HG02938 (cell line): ENCODE measurements at regions not wholly inside any gene's neighbourhood (a gene's known extent, or its start where the extent isn't known, plus 50 kb on each side); places are given as distances from the start of the nearest gene placed in this dataset.
"Not testable (repeated sequence)": the region's sequence is repeated elsewhere in the genome, so short reads cannot be mapped to it uniquely, and the experiment has no call there.

Experiments
- ATAC-seq: cut with Tn5 transposase; IDR thresholded peaks from one replicate; pipeline ENCODE4 v1.9.1; 2021; ENCODE audit warnings: mild to moderate bottlenecking, moderate library complexity; ENCODE audit not compliant: unreplicated experiment

DNA sequence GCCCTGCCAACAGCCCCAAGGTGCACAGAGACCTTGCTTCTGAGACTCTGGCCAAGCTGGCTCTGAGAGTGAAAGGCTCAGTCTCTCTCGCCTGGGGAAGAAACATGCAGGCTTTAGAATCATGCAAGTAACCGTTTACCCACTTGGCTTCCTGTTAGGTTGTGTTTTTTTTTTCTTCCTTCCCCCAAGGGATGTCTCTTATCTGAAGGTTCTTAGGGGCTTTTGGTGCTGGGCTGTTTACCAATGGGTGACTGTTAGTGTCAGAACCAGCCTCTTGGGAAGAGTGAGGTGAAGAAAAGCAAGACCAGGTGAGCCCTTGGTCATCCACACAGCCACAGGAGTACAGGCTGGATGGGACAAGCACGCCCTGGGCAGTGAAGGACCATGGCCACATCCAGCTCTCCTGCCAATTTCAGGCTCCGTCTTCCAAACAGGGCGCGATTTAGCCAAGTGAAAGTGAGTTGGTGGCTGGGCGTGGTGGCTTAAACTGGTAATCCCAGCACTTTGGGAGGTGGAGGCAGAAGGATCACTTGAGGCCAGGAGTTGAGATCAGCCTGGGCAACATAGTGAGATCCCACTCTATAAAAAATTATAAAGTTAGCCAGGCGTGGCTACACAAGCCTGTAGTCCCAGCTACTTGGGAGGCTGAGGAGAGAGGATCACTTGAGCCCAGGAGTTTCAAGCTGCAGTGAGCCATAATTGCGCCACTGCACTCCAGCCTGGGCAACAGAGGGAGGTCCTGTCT, 76.3 kb upstream of the CUX1 start:
- no peak for ATAC-seq

DNA sequence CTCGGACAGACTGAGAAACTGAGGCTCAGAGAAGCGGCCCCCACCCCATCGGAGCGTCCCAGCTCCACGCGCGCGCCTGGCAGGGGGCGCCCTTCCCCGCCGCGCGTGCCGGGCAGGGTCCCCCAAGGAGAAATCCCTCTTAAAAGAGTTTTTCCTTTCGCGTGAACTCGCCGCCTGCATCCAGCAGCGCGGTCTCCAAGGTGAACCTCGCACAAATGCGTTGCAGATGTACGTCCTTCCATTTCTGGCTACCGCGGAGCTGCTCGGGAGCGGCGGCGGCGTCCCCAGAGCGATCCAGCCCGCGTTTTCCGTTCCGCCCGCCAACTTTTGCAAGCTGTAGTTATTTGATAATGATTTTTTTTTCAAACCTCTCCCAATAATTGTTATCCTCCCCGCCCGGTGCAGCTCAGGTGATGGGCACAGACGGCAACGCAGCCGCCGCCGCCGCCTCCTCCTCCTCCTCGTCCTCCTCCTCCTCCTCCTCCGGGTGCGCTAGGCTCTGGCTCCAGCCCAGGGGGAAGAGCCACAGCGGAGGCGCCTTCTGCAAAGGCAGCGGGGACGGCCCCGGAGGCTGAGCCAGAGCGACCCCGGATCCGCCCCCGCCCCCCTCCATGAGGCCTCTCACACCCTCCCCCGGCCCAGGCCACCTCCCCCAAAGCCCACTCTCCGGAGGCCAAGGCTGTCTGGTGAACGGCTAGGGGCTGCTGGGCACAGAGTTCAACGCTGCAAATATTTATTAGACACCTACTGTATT, 74.0 kb upstream of the CUX1 start:
- ATAC-seq, result no peak

DNA sequence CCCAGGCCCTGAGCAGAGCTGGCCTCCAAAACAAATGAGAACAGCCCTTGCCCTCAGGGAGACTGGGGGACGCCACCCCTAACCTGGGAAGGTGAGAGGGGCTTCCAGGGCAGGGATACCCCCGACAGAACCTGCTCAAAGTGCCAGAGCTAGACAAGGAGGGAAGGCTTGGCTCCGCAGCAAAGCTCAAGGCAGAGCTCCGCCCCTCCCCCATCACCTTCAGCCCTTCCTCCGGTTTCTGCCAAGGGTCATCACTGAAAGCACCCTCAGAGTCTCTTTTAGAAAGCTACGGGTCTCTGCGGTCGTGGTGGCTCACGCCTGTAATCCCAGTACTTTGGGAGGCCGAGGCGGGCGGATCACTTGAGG, 73.4 kb upstream of the CUX1 start:
- ATAC-seq, result no peak

DNA sequence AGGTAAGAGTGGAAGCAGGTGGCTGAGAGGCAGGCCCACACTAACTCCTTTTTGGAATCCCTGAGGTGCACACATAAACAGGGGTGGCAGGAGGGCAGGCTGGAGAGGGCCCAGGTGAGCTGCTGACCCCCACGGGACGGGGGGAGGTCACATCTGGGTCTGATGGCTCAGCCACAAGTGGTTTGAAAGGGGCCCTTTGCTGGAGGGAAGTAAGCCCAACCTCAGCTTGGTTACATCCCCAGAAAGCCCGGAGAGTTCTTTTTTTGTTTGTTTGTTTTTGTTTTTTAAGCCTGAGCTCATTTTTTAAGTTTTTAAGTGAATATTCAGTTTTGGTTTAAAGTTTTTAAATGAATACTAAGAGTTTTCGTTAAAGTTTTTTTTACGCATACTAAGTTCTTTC, 72.8 kb upstream of the CUX1 start:
- no peak for ATAC-seq

DNA sequence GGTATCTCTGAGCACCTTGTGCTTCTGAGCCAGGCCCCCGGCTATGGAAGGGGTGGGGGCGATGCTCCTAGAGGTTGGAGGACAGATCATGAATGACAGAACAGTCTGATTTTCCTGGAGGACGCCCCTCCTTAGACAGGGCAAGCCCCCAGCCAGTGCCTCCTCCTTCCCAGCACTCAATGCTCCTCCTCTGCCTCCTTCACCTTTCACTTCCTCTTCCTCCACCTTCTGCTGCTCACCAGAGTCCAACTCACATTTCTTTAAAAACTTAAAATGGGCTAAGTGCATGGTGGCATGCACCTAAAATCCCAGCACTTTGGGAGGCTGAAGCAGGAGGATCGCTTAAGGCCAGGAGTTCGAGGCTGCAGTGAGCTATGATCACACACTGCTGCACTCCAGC, 71.1 kb upstream of the CUX1 start:
- no peak for ATAC-seq

DNA sequence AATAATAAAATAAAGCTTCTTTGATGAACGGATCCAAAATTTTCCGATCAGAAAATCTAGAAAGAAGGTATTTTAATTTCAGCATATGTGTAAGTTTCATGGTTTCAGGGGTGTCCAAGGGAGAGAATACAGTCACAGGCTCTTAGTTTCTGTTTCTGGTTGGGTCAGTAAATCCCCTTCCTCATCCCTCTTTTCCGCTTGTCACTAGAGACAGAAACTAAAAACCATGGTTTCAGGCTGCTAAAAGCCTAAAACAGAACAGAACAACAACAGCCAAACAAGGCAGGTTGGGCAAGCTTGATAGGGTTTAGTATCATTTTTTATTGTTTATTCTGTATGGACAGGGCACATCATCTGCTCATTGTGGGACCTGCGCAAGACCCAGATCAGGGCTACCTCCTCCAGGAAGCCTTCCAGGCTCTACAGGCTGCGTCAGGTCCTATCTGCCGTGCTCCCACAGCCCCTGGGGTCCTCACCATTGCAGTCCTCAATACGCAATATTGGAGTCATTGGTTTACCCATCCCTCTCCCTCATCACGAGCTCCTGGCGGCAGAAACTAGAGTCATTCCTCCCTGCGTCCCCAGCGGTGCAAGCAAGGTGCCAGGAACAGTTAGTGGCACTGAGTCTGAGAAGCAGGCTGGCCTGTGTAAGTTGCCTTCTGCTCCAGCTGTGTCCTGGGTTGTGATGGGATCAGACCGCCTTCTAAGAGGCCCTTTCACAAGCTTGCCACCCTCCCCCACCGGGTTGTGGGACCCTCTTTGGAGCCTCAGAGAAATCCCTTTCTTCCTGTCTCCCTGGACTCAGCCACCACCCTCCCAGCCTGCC, 70.2 kb upstream of the CUX1 start:
- no peak for ATAC-seq

DNA sequence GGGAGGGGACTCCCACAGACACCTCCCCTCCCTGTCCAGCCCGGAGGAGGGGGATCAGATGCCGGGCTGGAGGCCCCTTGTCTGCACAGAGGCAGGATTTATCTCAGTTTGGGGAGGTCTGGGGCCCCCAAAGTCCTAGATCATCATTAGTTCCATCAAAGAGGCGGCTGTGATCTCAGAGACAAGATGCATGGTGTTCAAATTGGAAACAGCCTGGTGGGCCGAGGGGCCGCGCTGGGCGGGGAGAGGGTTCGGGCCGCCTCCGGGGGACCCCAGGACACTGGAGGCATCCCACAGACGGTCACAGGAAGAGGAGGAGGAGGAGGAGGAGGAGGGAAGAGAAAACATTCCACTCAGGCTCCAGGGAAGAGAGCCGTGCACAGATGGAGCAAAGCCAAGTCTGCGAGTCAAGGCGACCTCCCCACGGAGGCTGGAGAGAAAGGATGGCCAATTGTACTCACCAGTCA, 69.5 kb upstream of the CUX1 start:
- ATAC-seq, result no peak

DNA sequence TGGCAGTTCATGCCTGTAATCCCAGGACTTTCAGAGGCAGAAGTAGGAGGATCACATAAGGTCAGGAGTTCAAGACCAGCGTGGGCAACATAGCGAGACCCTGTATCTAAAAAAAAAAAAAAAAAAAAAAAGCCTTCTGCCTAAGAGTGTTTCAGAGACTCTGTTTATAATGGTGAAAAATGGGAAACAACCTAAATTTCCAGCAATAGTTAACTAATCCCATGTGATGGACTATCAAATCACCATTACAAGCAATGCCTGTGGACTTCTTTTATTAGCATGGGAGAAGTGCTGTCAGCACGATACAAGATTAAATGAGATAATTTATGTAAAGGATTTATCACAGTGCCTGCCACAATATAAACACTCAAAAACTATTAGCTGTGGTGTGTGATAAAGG, 67.5 kb upstream of the CUX1 start:
- no peak for ATAC-seq

DNA sequence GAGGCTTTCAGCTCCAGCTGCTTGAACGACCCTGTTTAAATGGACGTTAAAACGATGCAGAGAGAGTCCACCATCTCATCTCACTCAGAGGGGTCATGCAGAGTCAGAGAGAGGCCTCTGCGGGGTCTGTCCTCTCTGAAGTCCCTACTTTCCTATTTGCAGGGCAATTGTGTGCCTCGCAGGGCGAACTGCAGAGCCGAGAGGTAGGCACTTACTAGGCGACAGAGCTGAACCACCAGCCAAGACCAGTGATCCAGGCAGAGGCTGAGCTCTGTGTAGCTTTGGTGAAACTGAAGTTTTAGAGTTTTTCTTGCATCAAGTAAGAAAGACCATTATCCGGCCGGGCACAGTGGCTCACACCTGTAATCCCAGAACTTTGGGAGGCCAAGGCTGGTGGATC, 64.1 kb upstream of the CUX1 start:
- ATAC-seq, result no peak

DNA sequence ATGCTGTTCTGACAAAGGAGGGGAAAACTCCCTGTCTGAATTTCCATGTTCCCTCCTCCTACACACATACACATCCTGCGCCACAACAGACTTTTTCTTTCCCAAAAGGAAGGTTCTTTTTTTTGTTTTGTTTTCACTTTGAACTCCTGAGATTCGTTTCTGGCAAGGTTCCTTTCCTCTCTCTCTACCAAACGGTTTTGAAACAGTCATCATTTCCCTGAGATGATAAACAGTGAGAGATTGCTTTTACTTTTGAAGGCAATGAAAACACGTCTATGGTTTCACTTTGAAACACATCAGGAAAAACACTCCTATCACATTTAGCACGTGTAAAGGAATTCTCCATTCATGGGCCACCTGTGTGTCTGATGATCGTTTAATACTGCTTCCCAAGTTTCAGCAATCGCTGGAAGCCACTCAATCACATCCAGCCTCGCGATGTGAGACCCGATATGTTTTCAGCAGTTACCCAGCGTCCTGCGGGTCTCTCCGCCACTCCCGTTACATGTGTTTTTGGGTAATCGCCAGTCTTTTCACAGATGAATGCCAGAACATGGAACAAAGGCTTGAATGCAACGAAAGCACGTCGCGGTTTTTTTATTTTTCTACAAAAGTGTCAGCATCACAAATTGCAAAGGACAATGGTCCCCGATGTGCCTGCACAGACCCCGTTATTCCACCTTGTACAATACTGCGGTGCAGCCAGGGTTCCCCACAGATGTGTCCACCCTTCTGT, 62.8 kb upstream of the CUX1 start:
- ATAC-seq, result no peak

DNA sequence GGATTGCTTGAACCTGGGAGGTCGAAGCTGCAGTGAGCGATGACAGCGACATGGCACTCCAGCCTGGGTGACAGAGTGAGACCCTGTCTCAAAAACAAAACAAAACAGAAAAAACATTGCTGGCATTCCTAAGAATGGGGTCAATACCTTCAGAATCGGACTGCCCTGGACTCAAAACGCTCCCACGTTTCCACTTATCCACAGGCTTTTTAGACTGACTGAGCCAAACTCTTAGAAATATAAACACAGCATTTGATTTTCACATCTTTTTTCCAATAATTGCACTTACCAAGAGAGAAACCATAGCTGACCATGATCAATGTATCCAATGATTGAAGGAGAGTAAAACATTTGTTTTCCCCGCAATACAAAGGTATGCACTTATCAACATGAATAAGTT, 59.5 kb upstream of the CUX1 start:
- ATAC-seq, result no peak

DNA sequence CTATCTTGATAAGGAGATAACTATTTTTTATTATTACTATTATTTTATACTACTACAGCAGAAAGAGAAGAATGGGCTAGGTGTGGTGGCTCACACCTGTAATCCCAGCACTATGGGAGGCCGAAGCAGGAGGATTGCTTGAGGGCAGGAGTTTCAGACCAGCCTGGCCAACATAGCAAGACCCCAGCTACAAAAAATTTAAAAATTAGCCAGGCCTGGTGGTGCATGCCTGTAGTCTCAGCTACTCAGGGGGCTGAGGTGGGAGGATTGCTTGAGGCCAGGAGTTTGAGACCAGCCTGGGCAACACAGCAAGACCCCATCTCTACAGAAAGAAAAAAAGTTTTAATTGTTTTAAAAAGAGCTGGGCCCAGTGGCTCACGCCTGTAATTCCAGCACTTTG, 58.9 kb upstream of the CUX1 start:
- not testable (repeated sequence) for ATAC-seq

DNA sequence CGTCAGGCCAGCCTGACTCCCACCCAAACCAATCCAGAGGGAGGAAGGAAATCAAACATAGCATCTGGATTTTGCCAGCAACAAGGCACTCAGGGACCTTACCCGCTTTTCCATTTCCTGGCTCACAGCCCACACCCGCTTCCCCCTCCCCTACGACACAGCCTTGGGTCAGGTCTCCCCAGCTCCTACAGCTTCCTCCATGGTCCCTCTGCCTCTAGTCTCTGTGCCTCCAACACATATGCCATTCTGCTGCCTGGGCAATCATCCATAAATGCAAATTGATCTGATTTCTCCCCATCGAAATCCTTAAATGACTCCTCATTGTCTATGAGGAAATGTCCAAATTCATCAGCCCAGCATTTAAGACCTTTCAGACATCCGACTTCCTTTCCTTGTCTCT, 53.2 kb upstream of the CUX1 start:
- no peak for ATAC-seq

DNA sequence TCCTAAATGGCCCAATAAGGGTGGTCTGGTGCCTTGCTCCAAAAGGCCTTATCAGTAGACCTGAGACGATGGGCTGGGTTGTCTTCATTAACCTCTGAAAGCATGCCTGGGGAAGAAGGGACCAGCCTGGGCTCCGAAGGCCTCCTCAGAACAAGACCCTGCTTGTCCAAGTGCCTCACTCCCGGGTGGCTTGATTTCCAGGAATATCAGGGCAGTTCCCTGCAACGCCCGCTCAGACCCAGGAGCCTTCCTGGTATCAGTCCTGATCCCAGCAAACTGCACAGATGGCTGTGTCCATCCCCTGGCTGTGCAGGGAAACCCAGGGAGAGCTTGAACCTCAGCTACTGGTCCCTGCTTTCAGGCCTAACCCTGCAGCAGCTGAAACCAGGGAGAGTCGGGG, 49.9 kb upstream of the CUX1 start:
- no peak for ATAC-seq
